ENCODE measurements at regions not wholly inside any gene's neighbourhood (a gene's known extent, or its start where the extent isn't known, plus 50 kb on each side); places are given as distances from the start of the nearest gene placed in this dataset.

DNA sequence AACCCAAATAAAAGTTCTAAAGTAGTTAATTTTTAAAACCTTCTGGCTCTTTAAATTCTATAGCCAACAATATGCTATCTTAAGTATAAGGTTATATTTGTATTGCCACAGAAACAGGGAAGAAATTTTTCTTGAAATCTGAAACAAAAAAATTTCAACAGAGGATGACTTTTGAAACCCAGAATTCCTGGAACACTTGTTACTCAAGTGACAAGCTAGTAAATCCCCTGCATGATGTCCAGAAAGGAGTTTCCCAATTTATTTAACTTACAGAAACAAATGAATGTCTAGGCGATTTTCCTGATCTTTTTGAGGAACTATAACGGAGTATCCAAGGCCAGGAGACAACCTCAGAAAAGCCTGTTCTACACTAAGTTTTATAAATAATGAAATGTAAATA, 69.6 kb downstream of the SLC41A2 start:
- Histone ChIP-seq H4K5ac (ENCODE audit: insufficient read length, low read depth, low read length) (no peak overlapping the region), H3K79me2 (ENCODE audit: insufficient read depth, low read length) (no peaks in the 10 kb centered on the region), H4K91ac (ENCODE audit: insufficient read length, low read depth, low read length) (no peak overlapping the region), H3K27ac (ENCODE audit: insufficient read length, low read depth, low read length) (no peak overlapping the region), H2AK5ac (ENCODE audit: insufficient read length, low read length) (no peak overlapping the region), H3K4me2 (ENCODE audit: insufficient read depth, insufficient read length, low read length) (no peak overlapping the region), H2BK120ac (ENCODE audit: low read depth, low read length, poor library complexity, severe bottlenecking) (no peak overlapping the region), H2BK12ac (ENCODE audit: insufficient read length, low read depth, low read length) (no peak overlapping the region), H2BK15ac (ENCODE audit: low read depth, low read length) (no peak overlapping the region), H2BK20ac (ENCODE audit: low read depth, low read length, poor library complexity, severe bottlenecking) (no peak overlapping the region), H3K14ac (ENCODE audit: insufficient read depth, low read length) (no peak overlapping the region), H3K27me3 (ENCODE audit: insufficient read depth, low read length) (no peaks in the 10 kb centered on the region), H2AFZ (ENCODE audit: low read length) (no peak overlapping the region), H2BK5ac (ENCODE audit: insufficient read length, low read length) (no peak overlapping the region), H3K4ac (ENCODE audit: low read depth, low read length) (no peak overlapping the region), H3K23ac (ENCODE audit: insufficient read length, low read depth, low read length) (no peak overlapping the region), H3K23me2 (ENCODE audit: insufficient read length, low read depth, low read length, poor library complexity, severe bottlenecking) (no peaks in the 10 kb centered on the region), H3K9me3 (ENCODE audit: control insufficient read depth, low read depth, low read length) (no peaks in the 10 kb centered on the region), H3T11ph (ENCODE audit: low read length) (no peak overlapping the region), H3K79me1 (ENCODE audit: insufficient read depth, low read depth, low read length, poor library complexity, severe bottlenecking) (no peaks in the 10 kb centered on the region), H3K4me1 (ENCODE audit: insufficient read depth, low read length) (no peaks in the 10 kb centered on the region), H3K56ac (ENCODE audit: insufficient read length, low read depth, low read length) (no peak overlapping the region), H4K20me1 (ENCODE audit: control insufficient read depth, insufficient read depth, insufficient read length) (no peaks in the 10 kb centered on the region), H3K9ac (ENCODE audit: extremely low read depth, insufficient read length, low read length) (no peak overlapping the region), H4K8ac (replicated peaks; ENCODE audit: insufficient read length, low read depth, low read length) (no peak overlapping the region), H3K18ac (ENCODE audit: insufficient read length, low read depth, low read length) (no peak overlapping the region)
- Mint-ChIP-seq H3K27me3 (ENCODE audit: low read depth) (no peaks in the 10 kb centered on the region), H3K36me3 (ENCODE audit: insufficient read depth in 1 of 3, low read depth in 3 of 3) (peaks cover 4 to 7% (median 7%) of the 10 kb centered on the region in 3 experiments; a peak in 6 of 7 replicates), H3K4me1 (no peaks in the 10 kb centered on the region), H3K4me3 (no peak overlapping the region), H3K27ac (no peak overlapping the region), H3K9me3 (peaks cover 6 to 7% of the 10 kb centered on the region in 2 experiments)
- no peak for DNase-seq
- WGBS (ENCODE audit: extremely low coverage, insufficient read length, low lambda C conversion rate) = no CpG with 5 or more reads among the region's 2 CpGs
- TF ChIP-seq, protein P1, sequence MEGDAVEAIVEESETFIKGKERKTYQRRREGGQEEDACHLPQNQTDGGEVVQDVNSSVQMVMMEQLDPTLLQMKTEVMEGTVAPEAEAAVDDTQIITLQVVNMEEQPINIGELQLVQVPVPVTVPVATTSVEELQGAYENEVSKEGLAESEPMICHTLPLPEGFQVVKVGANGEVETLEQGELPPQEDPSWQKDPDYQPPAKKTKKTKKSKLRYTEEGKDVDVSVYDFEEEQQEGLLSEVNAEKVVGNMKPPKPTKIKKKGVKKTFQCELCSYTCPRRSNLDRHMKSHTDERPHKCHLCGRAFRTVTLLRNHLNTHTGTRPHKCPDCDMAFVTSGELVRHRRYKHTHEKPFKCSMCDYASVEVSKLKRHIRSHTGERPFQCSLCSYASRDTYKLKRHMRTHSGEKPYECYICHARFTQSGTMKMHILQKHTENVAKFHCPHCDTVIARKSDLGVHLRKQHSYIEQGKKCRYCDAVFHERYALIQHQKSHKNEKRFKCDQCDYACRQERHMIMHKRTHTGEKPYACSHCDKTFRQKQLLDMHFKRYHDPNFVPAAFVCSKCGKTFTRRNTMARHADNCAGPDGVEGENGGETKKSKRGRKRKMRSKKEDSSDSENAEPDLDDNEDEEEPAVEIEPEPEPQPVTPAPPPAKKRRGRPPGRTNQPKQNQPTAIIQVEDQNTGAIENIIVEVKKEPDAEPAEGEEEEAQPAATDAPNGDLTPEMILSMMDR (conservative IDR thresholded peaks at IDR 0.05) = no peak
